Right lung (tissue), 2 donors: ENCODE measurements at regions not wholly inside any gene's neighbourhood (a gene's known extent, or its start where the extent isn't known, plus 50 kb on each side); places are given as distances from the start of the nearest gene placed in this dataset.

Source experiments
- DNase-seq, 2 donors: peaks; one replicate each; pipeline ENCODE4 v3.0.0-alpha.2; 2013

- no peak for DNase-seq
Observed at GRCh38 chrX:20521222-20521621, 254.5 kb upstream of the RPS6KA3 start.

DNA sequence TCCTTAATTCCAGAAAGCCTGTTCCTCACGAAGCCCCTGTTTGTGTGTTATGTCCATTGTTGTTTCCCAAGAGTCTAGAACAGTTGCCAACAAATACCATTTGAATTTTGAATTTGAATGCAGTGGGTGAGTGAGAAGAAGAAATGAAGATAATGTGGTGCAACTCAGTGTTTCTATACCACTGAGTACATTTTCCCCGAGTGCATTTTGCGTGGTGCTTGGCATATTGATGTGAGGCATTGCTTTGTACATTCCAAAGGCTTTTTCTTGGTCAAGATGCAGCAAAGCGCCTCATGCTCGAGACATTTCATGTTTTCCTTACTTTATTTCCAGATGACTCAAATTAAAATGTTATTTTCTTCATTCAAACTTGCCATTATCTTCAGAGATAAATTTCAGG is 253.1 kb upstream of the RPS6KA3 start:
- no peak for DNase-seq

DNA sequence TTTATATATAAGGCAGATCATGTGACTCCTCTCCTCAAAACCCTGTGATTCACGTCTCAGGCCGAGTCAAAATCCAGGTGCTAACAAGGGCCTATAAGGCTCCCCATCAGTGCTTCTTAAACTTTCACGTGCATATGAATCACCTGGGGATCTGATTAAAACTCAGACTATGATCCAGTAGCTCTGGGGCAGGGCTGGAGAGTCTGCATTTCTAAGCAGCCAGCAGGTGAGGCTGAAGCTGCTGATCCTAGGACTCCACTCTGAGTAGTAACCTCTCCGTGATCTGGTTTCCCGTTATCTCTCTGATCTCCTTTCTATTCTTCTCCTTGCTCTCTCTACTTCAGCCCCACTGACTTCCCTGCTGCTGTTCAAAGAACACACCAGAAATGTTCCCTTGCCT is 252.4 kb upstream of the RPS6KA3 start:
- no peak for DNase-seq

GRCh38 chrX:20517565-20517964 is 250.9 kb upstream of the RPS6KA3 start:
- no peak for DNase-seq

DNA sequence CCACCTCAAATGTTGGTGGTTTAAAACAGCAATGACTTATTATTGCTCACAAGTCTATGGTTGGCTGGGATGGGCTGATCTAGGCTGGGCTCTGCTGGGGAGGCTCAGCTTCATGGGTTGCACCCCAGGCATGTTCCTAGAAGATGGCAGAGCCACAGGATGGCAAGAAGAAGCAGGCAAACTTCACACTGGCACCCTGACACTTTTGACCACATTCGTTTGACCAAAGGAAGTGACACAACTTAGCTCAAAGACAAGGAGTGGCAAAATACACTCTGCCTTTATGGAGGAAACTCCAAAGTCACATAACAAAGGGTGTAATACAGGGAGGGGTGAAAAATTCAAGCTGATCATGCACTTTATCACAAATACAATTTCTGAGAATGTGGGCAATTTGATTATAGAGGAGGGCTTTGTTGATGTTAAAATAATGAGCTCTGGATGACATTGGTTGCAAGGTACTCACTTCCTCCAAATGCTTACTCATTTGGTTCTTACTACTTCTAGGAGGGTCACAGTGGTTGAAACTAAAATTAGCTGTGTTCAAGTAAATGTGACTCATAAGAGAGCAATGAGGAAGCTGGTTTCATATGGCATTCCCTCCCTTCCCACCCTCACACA is 249.2 kb upstream of the RPS6KA3 start:
- no peak for DNase-seq

GRCh38 chrX:20514358-20514757 is 247.6 kb upstream of the RPS6KA3 start:
- DNase-seq, result no peak

DNA sequence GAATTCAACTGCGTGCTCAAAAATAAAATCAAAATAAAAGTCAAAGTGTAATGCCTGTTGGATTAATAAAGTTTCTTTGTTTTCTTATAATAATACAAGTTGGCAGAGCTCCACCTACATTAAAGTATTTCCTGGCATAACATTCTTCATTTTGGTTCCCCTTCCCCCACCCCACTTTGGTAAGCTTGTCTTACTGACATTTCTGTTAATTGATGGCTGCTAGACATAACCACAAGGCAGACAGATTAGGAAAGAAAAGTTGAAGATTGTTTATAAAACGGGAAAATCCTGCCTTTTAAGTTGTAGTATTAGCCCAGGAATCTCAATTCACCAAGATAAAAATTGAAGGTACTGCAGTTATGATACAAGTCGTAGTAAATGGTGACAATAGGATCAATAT is 246.5 kb upstream of the RPS6KA3 start:
- no peak for DNase-seq

DNA sequence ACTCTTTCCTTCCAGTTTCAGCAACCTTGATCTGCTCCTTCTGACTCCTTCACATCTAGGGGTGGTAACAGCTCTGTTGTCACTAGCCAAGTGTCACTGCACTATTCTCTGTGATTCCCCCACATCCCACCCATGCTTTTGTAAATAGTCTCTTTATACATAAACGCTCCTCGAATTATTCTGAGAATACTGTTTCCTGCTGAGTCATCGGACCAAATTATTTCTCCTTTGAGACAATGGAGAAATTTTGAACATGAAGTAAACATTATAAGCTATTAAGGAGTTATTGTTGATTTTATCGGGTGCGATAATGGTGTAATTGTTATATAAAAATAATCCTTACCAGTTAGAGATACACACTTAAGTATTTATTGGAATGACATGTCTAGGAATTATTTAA is 245.1 kb upstream of the RPS6KA3 start:
- DNase-seq, result no peak

- DNase-seq, result no peak
Observed at GRCh38 chrX:20507901-20508620, 241.4 kb upstream of the RPS6KA3 start.

DNA sequence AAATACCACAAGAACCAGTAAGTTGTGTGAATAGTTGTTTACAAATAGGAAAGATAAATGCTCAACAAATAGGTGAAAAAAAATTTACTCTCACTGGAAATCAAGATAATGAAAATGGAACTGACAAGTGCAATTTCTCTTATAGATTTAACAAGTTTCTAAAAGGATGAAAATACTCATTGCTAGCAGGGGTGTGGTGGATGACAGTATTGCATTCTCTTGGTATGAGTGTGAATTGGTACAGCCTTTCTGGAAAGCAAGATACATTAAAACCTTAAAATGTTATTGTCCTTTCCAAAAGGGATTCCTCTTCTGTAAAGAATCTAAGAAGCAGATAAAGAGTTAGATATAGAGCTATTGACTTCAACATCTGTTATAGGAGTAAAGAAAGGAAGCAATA is 240.0 kb upstream of the RPS6KA3 start:
- no peak for DNase-seq

GRCh38 chrX:20500949-20501348 is 234.2 kb upstream of the RPS6KA3 start:
- DNase-seq, result no peak

GRCh38 chrX:20500171-20500865 is 233.6 kb upstream of the RPS6KA3 start:
- DNase-seq, result no peak

GRCh38 chrX:20499763-20500162 is 233.1 kb upstream of the RPS6KA3 start:
- DNase-seq, result no peak

GRCh38 chrX:20498851-20499635 is 232.3 kb upstream of the RPS6KA3 start:
- DNase-seq, result no peak

DNA sequence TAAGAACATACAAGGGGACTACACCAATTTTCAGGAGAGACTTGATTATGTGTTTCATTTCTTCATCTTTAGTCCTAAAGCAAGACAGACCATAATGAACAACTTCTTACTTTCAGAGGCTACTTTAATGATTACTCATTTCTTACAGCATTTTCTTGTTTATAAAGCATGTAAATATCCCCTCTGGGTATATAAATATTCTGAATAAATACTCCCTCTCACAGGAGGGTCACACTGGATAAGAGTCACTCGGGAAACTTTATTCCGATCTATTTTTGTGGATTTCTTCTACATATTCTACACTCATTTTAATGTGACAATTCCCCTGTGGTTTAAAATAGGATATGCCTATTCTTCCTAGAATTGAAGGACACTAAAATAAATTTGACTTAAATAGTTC is 228.9 kb upstream of the RPS6KA3 start:
- DNase-seq, result no peak

DNA sequence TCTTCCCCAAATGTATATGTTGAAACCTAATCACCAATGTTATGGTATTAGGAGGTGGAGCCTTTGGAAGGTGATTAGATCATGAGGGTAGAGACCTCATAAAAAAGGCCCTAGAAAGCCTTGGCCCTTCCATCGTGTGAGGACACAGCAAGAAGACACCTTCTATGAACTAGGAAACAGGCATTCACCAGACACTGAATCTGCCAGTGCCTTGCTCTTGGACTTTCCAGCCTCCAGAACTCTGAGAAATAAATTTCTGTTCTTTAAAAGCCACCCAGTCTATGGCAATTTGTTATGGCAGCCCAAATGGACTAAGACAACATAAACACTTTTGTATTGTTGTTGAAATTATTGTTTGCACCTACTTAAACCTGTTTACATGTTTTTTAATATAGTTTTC is 221.8 kb upstream of the RPS6KA3 start:
- DNase-seq, result no peak

DNA sequence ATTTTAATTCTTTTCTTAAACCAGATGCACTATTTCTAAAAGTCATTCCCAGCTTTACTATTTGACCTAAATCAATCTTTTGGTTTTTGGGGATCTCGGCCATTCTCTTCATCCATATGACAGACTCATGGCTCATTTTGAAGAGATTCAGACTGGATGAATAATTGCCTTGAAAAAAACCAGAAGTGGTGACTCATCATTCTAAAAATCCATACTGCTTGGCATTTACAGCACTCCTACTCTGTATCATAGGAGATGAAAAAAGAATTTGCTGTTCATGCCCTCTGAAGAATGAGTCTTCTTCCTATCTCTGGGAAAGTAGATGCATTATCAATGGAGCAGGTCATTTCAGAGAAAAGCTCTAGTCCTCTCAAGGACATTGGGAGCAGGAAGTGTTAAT is 220.5 kb upstream of the RPS6KA3 start:
- DNase-seq, result no peak

GRCh38 chrX:20481632-20482031 is 214.9 kb upstream of the RPS6KA3 start:
- no peak for DNase-seq

GRCh38 chrX:20479896-20480295 is 213.2 kb upstream of the RPS6KA3 start:
- no peak for DNase-seq

DNA sequence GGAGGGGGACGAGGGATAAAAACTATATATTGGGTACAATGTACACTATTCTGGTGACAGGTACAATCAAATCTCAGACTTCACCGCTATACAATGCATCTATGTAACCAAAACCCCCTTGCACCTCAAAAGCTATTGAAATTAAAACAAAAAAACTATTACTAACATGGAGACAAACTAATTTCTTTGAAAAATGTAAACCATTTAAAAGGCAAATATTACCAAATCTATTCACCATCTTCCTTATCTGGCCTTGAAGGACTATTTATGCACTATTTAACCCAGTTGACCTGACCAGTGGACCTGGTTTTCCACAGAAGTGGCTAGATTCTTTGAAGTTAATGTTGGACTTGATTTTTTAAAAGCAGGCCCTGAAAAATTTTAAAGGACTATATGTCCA is 212.3 kb upstream of the RPS6KA3 start:
- no peak for DNase-seq

DNA sequence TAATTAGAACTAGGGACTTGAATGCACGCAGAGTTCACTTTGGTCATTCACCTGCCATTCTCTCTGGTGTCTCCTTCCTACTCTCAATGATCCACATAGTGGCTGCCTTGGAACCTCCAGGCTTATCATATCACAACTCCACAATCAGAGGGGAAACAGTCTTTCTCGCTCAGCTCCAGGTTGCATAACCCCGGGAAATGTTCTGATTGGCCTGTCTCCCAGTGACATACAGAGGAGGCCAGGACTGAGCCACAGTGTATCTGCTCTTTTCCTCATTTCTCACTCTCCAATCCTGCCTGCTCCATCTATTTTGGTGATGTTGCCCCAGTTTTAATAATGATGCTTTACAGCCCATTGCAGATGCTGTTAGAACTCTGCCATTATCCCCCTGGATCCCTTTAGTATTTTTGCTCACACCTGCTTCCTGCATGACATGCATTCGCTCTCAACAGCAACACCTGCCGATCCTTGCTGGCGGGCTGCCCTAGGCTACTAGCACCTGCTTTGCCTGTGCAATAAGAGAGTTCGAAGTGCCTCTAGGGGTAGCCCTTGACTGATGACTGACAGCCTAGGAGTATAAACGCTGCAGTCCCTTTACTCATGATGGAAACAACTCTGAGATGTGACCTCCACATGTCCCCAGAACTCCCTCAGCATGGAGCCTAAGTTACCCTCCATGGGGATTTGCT is 211.3 kb upstream of the RPS6KA3 start:
- no peak for DNase-seq

- DNase-seq, result no peak
Observed at GRCh38 chrX:20477219-20477618, 210.5 kb upstream of the RPS6KA3 start.
